B cell (primary cell): ENCODE measurements at regions not wholly inside any gene's neighbourhood (a gene's known extent, or its start where the extent isn't known, plus 50 kb on each side); places are given as distances from the start of the nearest gene placed in this dataset.

Source experiments
- EZH2 ChIP-seq: IDR thresholded peaks from 2 replicates; pipeline ENCODE4 v1.6.1; 2012; ENCODE audit warnings: borderline replicate concordance, low read depth, mild to moderate bottlenecking, moderate library complexity, low read length; ENCODE audit not compliant: insufficient read depth, poor library complexity, severe bottlenecking
- TF ChIP-seq, protein P1 (sequence below): fragments of 200-600 bp; IDR thresholded peaks from one replicate; pipeline ENCODE4 v1.8.0; 2022; ENCODE audit warnings: antibody characterized with exemption, mild to moderate bottlenecking

DNA sequence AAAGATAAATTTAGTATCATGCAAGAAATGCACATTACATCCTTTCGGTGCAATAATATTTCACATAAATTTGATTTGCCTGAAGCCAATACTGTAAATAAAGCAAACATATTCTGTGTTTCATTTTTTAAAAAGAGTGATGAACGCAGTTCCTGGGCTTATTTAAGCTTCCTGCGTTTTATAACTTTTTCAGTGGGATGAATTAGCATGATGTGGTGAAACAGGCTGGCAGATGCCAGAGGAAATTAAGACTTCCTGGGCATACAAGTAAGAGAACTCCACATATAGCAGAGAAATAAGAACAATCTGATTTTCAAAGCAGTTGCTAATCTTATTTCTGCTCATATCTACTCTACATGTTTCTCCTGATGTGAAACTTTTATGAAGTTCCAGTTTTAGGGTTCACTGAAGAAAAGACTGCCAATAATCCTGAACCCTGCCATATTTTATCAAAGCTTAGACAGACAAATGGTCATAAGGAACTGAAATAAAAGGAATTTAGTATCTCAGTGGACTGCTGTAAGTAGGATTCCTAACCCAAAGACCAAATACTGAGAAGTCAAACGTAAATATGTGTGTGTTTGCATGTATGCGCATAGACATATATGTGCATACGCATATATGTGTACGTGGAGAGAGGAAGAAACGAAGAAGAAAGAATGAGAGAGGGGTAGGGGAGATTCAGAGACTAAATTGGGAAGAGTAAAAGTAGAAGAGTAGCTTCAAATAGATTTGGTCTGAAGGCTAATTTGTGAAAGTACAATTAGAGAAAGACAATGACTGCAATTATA lies 628.6 kb upstream of the CCDC54 start:
- no peak for TF ChIP-seq EZH2
- TF ChIP-seq, protein P1, sequence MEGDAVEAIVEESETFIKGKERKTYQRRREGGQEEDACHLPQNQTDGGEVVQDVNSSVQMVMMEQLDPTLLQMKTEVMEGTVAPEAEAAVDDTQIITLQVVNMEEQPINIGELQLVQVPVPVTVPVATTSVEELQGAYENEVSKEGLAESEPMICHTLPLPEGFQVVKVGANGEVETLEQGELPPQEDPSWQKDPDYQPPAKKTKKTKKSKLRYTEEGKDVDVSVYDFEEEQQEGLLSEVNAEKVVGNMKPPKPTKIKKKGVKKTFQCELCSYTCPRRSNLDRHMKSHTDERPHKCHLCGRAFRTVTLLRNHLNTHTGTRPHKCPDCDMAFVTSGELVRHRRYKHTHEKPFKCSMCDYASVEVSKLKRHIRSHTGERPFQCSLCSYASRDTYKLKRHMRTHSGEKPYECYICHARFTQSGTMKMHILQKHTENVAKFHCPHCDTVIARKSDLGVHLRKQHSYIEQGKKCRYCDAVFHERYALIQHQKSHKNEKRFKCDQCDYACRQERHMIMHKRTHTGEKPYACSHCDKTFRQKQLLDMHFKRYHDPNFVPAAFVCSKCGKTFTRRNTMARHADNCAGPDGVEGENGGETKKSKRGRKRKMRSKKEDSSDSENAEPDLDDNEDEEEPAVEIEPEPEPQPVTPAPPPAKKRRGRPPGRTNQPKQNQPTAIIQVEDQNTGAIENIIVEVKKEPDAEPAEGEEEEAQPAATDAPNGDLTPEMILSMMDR: no peak
